Fibroblast of the aortic adventitia (primary cell): ENCODE measurements at regions not wholly inside any gene's neighbourhood (a gene's known extent, or its start where the extent isn't known, plus 50 kb on each side); places are given as distances from the start of the nearest gene placed in this dataset.

Experiments
- DNase-seq: peaks from one replicate; pipeline ENCODE4 v3.0.0-alpha.2; 2010; ENCODE audit warnings: low read depth
- H3K4me3 ChIP-seq: 2 replicates; pipeline ENCODE4 v1.5.1; 2011; ENCODE audit warnings: low read depth, mild to moderate bottlenecking, control low read depth, low read length, moderate library complexity
- TF ChIP-seq, protein P1 (sequence below): IDR thresholded peaks from 2 replicates; pipeline ENCODE4 v1.5.1; 2011; ENCODE audit warnings: mild to moderate bottlenecking, low read length, control low read depth, inconsistent platforms; ENCODE audit not compliant: insufficient read depth

DNA sequence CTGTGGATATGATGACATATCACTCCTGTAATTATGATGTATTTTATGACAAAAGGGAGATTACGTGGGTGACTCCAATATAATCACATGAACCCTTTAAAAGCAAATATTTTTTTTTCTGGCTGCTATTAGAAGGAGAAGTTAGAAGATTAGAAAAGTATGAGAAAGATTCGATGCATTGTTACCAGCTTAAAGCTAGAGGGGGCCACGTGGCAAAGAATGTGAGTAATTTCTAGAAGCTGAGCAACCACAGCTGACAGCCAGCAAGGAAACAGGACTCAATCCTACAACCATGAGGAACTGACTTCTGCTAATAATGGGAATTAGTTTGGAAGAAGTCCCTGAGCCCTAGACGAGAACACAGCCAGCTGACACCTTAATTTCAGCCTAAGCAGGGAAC, 56.3 kb upstream of the C1orf87 start:
- TF ChIP-seq, protein P1, sequence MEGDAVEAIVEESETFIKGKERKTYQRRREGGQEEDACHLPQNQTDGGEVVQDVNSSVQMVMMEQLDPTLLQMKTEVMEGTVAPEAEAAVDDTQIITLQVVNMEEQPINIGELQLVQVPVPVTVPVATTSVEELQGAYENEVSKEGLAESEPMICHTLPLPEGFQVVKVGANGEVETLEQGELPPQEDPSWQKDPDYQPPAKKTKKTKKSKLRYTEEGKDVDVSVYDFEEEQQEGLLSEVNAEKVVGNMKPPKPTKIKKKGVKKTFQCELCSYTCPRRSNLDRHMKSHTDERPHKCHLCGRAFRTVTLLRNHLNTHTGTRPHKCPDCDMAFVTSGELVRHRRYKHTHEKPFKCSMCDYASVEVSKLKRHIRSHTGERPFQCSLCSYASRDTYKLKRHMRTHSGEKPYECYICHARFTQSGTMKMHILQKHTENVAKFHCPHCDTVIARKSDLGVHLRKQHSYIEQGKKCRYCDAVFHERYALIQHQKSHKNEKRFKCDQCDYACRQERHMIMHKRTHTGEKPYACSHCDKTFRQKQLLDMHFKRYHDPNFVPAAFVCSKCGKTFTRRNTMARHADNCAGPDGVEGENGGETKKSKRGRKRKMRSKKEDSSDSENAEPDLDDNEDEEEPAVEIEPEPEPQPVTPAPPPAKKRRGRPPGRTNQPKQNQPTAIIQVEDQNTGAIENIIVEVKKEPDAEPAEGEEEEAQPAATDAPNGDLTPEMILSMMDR, result peak; percentile 18
- H3K4me3 ChIP-seq, result no peak overlapping the region
- peak; percentile 45 for DNase-seq

DNA sequence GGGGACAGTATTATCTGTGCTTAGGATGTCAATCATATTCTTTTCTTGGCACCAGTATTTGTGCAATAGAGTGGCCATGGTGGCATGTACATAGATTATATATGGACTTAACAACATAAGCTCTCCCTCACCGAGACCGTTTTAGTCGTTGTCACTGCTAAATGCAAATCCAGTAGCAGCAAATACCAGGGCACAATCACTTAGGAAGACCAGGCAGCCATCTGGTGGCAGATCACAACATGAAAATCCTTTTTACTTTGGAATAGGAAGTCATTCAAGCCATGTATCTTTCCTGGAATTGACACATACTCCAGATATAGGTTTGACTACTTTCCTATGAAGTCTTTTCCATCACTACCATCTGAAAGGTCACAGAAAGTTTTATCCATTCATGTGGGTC, 53.2 kb upstream of the C1orf87 start:
- peak; percentile 20 for DNase-seq
- H3K4me3 ChIP-seq, result no peak overlapping the region
- TF ChIP-seq, protein P1, result no peak
